Astrocyte of the spinal cord (primary cell): ENCODE measurements at regions not wholly inside any gene's neighbourhood (a gene's known extent, or its start where the extent isn't known, plus 50 kb on each side); places are given as distances from the start of the nearest gene placed in this dataset.

ENCODE experiments used
- DNase-seq: peaks from one replicate; pipeline ENCODE4 v3.0.0; 2011; ENCODE audit warnings: low read depth, low spot score
- H3K4me3 ChIP-seq: 2 replicates; pipeline ENCODE4 v1.5.1; 2011; ENCODE audit warnings: low read depth, mild to moderate bottlenecking, low read length, moderate library complexity
- CTCF ChIP-seq: IDR thresholded peaks from 2 replicates; pipeline ENCODE4 v1.5.1; 2012; ENCODE audit warnings: low read depth, mild to moderate bottlenecking, low read length, inconsistent platforms
- in situ Hi-C: cut with HindIII; loops from 2 replicates; pipeline ENCODE4 v1.10.0; 2017; ENCODE audit warnings: low sequenced_read_pairs

GRCh38 chr18:56414357-56414756 is 224.0 kb downstream of the TXNL1 start:
- no peak for TF ChIP-seq CTCF
- DNase-seq: no peak
- H3K4me3 ChIP-seq: no peak overlapping the region
- in situ Hi-C loops: no loop called here

GRCh38 chr18:56413862-56414261 is 224.5 kb downstream of the TXNL1 start:
- TF ChIP-seq CTCF: no peak
- in situ Hi-C loops: no loop called here
- no peak overlapping the region for H3K4me3 ChIP-seq
- no peak for DNase-seq

GRCh38 chr18:56412951-56413350 is 225.4 kb downstream of the TXNL1 start:
- DNase-seq: no peak
- in situ Hi-C loops: no loop called here
- no peak overlapping the region for H3K4me3 ChIP-seq
- no peak for TF ChIP-seq CTCF

GRCh38 chr18:56409736-56410135 is 228.7 kb downstream of the TXNL1 start:
- in situ Hi-C loops: no loop called here
- no peak for DNase-seq
- TF ChIP-seq CTCF: no peak
- H3K4me3 ChIP-seq: no peak overlapping the region

- no peak overlapping the region for H3K4me3 ChIP-seq
- no peak for TF ChIP-seq CTCF
- in situ Hi-C loops: no loop called here
- no peak for DNase-seq
Observed at GRCh38 chr18:56407646-56408180, 230.7 kb downstream of the TXNL1 start.

GRCh38 chr18:56402872-56403516 is 235.4 kb downstream of the TXNL1 start:
- no peak overlapping the region for H3K4me3 ChIP-seq
- DNase-seq: peak; percentile 87
- in situ Hi-C loops: no loop called here
- TF ChIP-seq CTCF: no peak
